GM23248 (cell line): ENCODE measurements at regions not wholly inside any gene's neighbourhood (a gene's known extent, or its start where the extent isn't known, plus 50 kb on each side); places are given as distances from the start of the nearest gene placed in this dataset.

Experiments
- DNase-seq: peaks from one replicate; pipeline ENCODE4 v3.0.0-alpha.2; 2015
- H2AFZ ChIP-seq: fragments of 200-600 bp; sonication (generic); 2 replicates; pipeline ENCODE4 v1.6.1; 2016; ENCODE audit warnings: antibody characterized with exemption
- H3F3A ChIP-seq: fragments of 200-600 bp; sonication (generic); 2 replicates; pipeline ENCODE4 v1.6.1; 2016; ENCODE audit warnings: mild to moderate bottlenecking, antibody characterized with exemption, mixed run types; ENCODE audit not compliant: insufficient read depth
- H3K27ac ChIP-seq: fragments of 200-600 bp; sonication (generic); 2 replicates; pipeline ENCODE4 v1.5.1; 2016; ENCODE audit warnings: mild to moderate bottlenecking
- H3K27me3 ChIP-seq: fragments of 200-600 bp; sonication (generic); replicated peaks from 2 replicates; pipeline ENCODE4 v1.6.1; 2016; ENCODE audit warnings: mild to moderate bottlenecking; ENCODE audit not compliant: insufficient read depth
- H3K36me3 ChIP-seq: fragments of 200-600 bp; sonication (generic); 2 replicates; pipeline ENCODE4 v1.6.1; 2016; ENCODE audit warnings: low read depth, mild to moderate bottlenecking
- H3K4me1 ChIP-seq: fragments of 200-600 bp; sonication (generic); 2 replicates; pipeline ENCODE4 v1.6.1; 2016; ENCODE audit warnings: mild to moderate bottlenecking; ENCODE audit not compliant: insufficient read depth
- H3K4me2 ChIP-seq: fragments of 200-600 bp; sonication (generic); one replicate; pipeline ENCODE4 v1.6.1; 2016; ENCODE audit warnings: mild to moderate bottlenecking; ENCODE audit not compliant: unreplicated experiment
- H3K4me3 ChIP-seq: fragments of 200-600 bp; sonication (generic); 2 replicates; pipeline ENCODE4 v1.5.1; 2016; ENCODE audit warnings: mild to moderate bottlenecking
- H3K79me2 ChIP-seq: fragments of 200-600 bp; sonication (generic); 2 replicates; pipeline ENCODE4 v1.6.1; 2016; ENCODE audit warnings: mild to moderate bottlenecking; ENCODE audit not compliant: insufficient read depth
- H3K9ac ChIP-seq: fragments of 200-600 bp; sonication (generic); 2 replicates; pipeline ENCODE4 v1.6.1; 2016; ENCODE audit warnings: mild to moderate bottlenecking
- H3K9me2 ChIP-seq: fragments of 200-600 bp; sonication (generic); 2 replicates; pipeline ENCODE4 v1.6.1; 2016; ENCODE audit warnings: mixed run types, mild to moderate bottlenecking, moderate library complexity; ENCODE audit not compliant: insufficient read depth
- H3K9me3 ChIP-seq: fragments of 200-600 bp; sonication (generic); one replicate; pipeline ENCODE4 v1.6.1; 2017; ENCODE audit warnings: low read depth
- H4K20me1 ChIP-seq: fragments of 200-600 bp; sonication (generic); 2 replicates; pipeline ENCODE4 v1.6.0; 2016; ENCODE audit not compliant: insufficient read depth
- EZH2 ChIP-seq: fragments of 200-600 bp; sonication (generic); IDR thresholded peaks from 2 replicates; pipeline ENCODE4 v1.6.1; 2018; ENCODE audit warnings: antibody characterized with exemption, mild to moderate bottlenecking; ENCODE audit not compliant: insufficient read depth, poor library complexity, severe bottlenecking
- EZH2phosphoT487 ChIP-seq: fragments of 200-600 bp; sonication (generic); IDR thresholded peaks from 2 replicates; pipeline ENCODE4 v1.6.1; 2018; ENCODE audit warnings: antibody characterized with exemption, moderate library complexity, mild to moderate bottlenecking, low read depth; ENCODE audit not compliant: insufficient read depth
- WGBS, 2 experiments: methylation state at CpG; one replicate each; pipeline ENCODE4 v1.1.6; 2015 to 2017; ENCODE audit warnings: low lambda C conversion rate in 2 of 2, low coverage in 1 of 2; ENCODE audit errors: missing lambda C conversion rate in 2 of 2; 5-methylcytosine and 5-hydroxymethylcytosine counted together
- in situ Hi-C: fragments of 300-500 bp; cut with MboI; formaldehyde crosslinking; loops from 2 replicates; pipeline ENCODE4 v1.15.0; 2020

GRCh38 chr7:22572937-22573336, 72.9 kb upstream of the STEAP1B start:
- Histone ChIP-seq H3K9me3 (no peaks in the 10 kb centered on the region), H3K36me3 (no peaks in the 10 kb centered on the region), H4K20me1 (no peaks in the 10 kb centered on the region), H3K27ac (peak overlapping the region; percentile 67), H3K79me2 (no peaks in the 10 kb centered on the region), H2AFZ (no peak overlapping the region), H3K4me3 (no peak overlapping the region), H3K27me3 (no peaks in the 10 kb centered on the region), H3K9me2 (no peaks in the 10 kb centered on the region), H3F3A (peaks cover 32% of the 10 kb centered on the region), H3K4me2 (peak overlapping the region; percentile 6), H3K4me1 (peaks cover 35% of the 10 kb centered on the region), H3K9ac (0 out of 2 replicates have a peak overlapping the region, but pooled peaks have one; percentile 38)
- TF ChIP-seq EZH2phosphoT487 (no peak), EZH2 (no peak)
- in situ Hi-C loops: loop anchor here (5.0 kb wide), 1 partner anchor 154 kb away; the partner anchor contains the start of gene IL6
- DNase-seq: peak; percentile 68
- 59 to 60% methylated on average over 7 of the region's 7 CpGs for WGBS, 2 experiments

GRCh38 chr7:22572292-22572691, 72.3 kb upstream of the STEAP1B start:
- TF ChIP-seq EZH2phosphoT487: no peak
- no peak for TF ChIP-seq EZH2
- in situ Hi-C loops: loop anchor here (5.0 kb wide), 1 partner anchor 155 kb away; the partner anchor contains the start of gene IL6

GRCh38 chr7:22571766-22572165, 71.8 kb upstream of the STEAP1B start:
- no peaks in the 10 kb centered on the region for H3K9me3 ChIP-seq
- TF ChIP-seq EZH2phosphoT487: no peak
- no peak for TF ChIP-seq EZH2
- H3K4me2 ChIP-seq: no peak overlapping the region
- H3K27me3 ChIP-seq: no peaks in the 10 kb centered on the region
- H3K4me1 ChIP-seq: peaks cover 26% of the 10 kb centered on the region
- H2AFZ ChIP-seq: no peak overlapping the region
- no peak overlapping the region for H3K9ac ChIP-seq
- H3K4me3 ChIP-seq: no peak overlapping the region
- peaks cover 31% of the 10 kb centered on the region for H3F3A ChIP-seq
- peak overlapping the region; percentile 67 for H3K27ac ChIP-seq
- no peaks in the 10 kb centered on the region for H4K20me1 ChIP-seq
- 96 to 97% methylated on average over 4 of the region's 4 CpGs for WGBS, 2 experiments
- DNase-seq: no peak
- H3K36me3 ChIP-seq: no peaks in the 10 kb centered on the region
- in situ Hi-C loops: loop anchor here (5.0 kb wide), 1 partner anchor 156 kb away; the partner anchor contains the start of gene IL6
- H3K79me2 ChIP-seq: no peaks in the 10 kb centered on the region
- H3K9me2 ChIP-seq: no peaks in the 10 kb centered on the region

More at GRCh38 chr7:22572292-22572691, 72.3 kb upstream of the STEAP1B start:
- no peaks in the 10 kb centered on the region for H3K9me3 ChIP-seq
- peak overlapping the region; percentile 38; the same call in 1 of the 2 replicates for H3K9ac ChIP-seq
- peaks cover 31% of the 10 kb centered on the region for H3K4me1 ChIP-seq
- H3K27me3 ChIP-seq: no peaks in the 10 kb centered on the region
- no peaks in the 10 kb centered on the region for H3K36me3 ChIP-seq
- peak overlapping the region; percentile 6 for H3K4me2 ChIP-seq
- DNase-seq: peak; percentile 76
- H2AFZ ChIP-seq: no peak overlapping the region
- peaks cover 31% of the 10 kb centered on the region for H3F3A ChIP-seq
- H3K79me2 ChIP-seq: no peaks in the 10 kb centered on the region
- 28% methylated on average over 8 of the region's 8 CpGs for WGBS, 2 experiments
- H3K4me3 ChIP-seq: no peak overlapping the region
- no peaks in the 10 kb centered on the region for H3K9me2 ChIP-seq
- H4K20me1 ChIP-seq: no peaks in the 10 kb centered on the region
- H3K27ac ChIP-seq: peak overlapping the region; percentile 67

- WGBS, 2 experiments: 74 to 78% methylated on average over 11 of the region's 11 CpGs
- Histone ChIP-seq H4K20me1 (no peaks in the 10 kb centered on the region), H3K27me3 (no peaks in the 10 kb centered on the region), H2AFZ (no peak overlapping the region), H3K27ac (no peak overlapping the region), H3K9ac (no peak overlapping the region), H3K4me1 (peaks cover 38% of the 10 kb centered on the region), H3K79me2 (no peaks in the 10 kb centered on the region), H3K9me2 (no peaks in the 10 kb centered on the region), H3K36me3 (no peaks in the 10 kb centered on the region), H3K4me3 (no peak overlapping the region), H3K4me2 (no peak overlapping the region), H3F3A (peaks cover 43% of the 10 kb centered on the region), H3K9me3 (no peaks in the 10 kb centered on the region)
- in situ Hi-C loops: loop anchor here (5.0 kb wide), 1 partner anchor 158 kb away; the partner anchor contains the start of gene IL6
- TF ChIP-seq EZH2phosphoT487 (no peak), EZH2 (no peak)
- no peak for DNase-seq
Measured at GRCh38 chr7:22569586-22570321, 69.8 kb upstream of the STEAP1B start.
